Lower leg skin (tissue), 4 donors: ENCODE measurements at regions not wholly inside any gene's neighbourhood (a gene's known extent, or its start where the extent isn't known, plus 50 kb on each side); places are given as distances from the start of the nearest gene placed in this dataset.

Experiments used
- DNase-seq, 2 donors: peaks; one replicate each; pipeline ENCODE4 v3.0.0-alpha.2; 2019; ENCODE audit warnings: low spot score in 2 of 2
- H3K4me3 ChIP-seq: fragments of 200-600 bp; sonication (generic); 2 replicates; pipeline ENCODE4 v1.5.1; 2017; ENCODE audit warnings: mild to moderate bottlenecking, low read depth; ENCODE audit not compliant: poor library complexity, severe bottlenecking
- CTCF ChIP-seq, 3 donors: fragments of 450-650 bp; IDR thresholded peaks; one replicate each; pipeline ENCODE4 v1.5.1; 2016; ENCODE audit warnings: antibody characterized with exemption in 3 of 3, mild to moderate bottlenecking in 3 of 3, moderate library complexity in 2 of 3
- POLR2A ChIP-seq, 2 donors: fragments of 450-650 bp; IDR thresholded peaks; one replicate each; pipeline ENCODE4 v1.6.1; 2016 to 2017; ENCODE audit warnings: antibody characterized with exemption in 2 of 2, mild to moderate bottlenecking in 1 of 2, moderate library complexity in 1 of 2
- WGBS, 2 donors: methylation state at CpG; one replicate each; pipeline ENCODE4 v1.1.5; 2018; 5-methylcytosine and 5-hydroxymethylcytosine counted together
- intact Hi-C: fragments of 100-400 bp; cut with DNase I; formaldehyde crosslinking; loops from one replicate; pipeline ENCODE4 v1.15.0; 2023; ENCODE audit warnings: low total_unique reads

- intact Hi-C loops = no loop called here
- H3K4me3 ChIP-seq = no peak overlapping the region
- WGBS, 2 donors = 47 to 50% methylated on average over 2 of the region's 2 CpGs
- DNase-seq = no peak
- no peak for TF ChIP-seq POLR2A (IDR thresholded peaks at IDR 0.05)
- TF ChIP-seq CTCF (IDR thresholded peaks at IDR 0.05) = no peak
Observed at GRCh38 chr2:189327879-189328847, 113.1 kb upstream of the WDR75 start.

GRCh38 chr2:189328848-189329245, 112.4 kb upstream of the WDR75 start:
- TF ChIP-seq POLR2A (IDR thresholded peaks at IDR 0.05) = no peak
- no peak for TF ChIP-seq CTCF (IDR thresholded peaks at IDR 0.05)
- DNase-seq = no peak
- H3K4me3 ChIP-seq = no peak overlapping the region
- intact Hi-C loops = no loop called here
- 83 to 84% methylated on average over 2 of the region's 2 CpGs for WGBS, 2 donors

- H3K4me3 ChIP-seq = no peak overlapping the region
- intact Hi-C loops = no loop called here
- no peak for TF ChIP-seq CTCF (IDR thresholded peaks at IDR 0.05)
- no peak for TF ChIP-seq POLR2A (IDR thresholded peaks at IDR 0.05)
- DNase-seq = no peak
- 74 to 79% methylated on average over 2 of the region's 2 CpGs for WGBS, 2 donors
Observed at GRCh38 chr2:189336276-189336975, 104.8 kb upstream of the WDR75 start.

GRCh38 chr2:189337656-189338055, 103.6 kb upstream of the WDR75 start:
- 16 to 20% methylated on average over 1 of the region's 1 CpG for WGBS, 2 donors
- intact Hi-C loops = no loop called here
- no peak overlapping the region for H3K4me3 ChIP-seq
- TF ChIP-seq POLR2A (IDR thresholded peaks at IDR 0.05) (no peak), CTCF (IDR thresholded peaks at IDR 0.05) (no peak)
- no peak for DNase-seq

- intact Hi-C loops = no loop called here
- no peak for DNase-seq
- H3K4me3 ChIP-seq = no peak overlapping the region
- TF ChIP-seq POLR2A (IDR thresholded peaks at IDR 0.05) = no peak
- TF ChIP-seq CTCF (IDR thresholded peaks at IDR 0.05) = no peak
- 44% methylated on average over 3 of the region's 3 CpGs for WGBS, 2 donors
Observed at GRCh38 chr2:189338115-189338514, 103.2 kb upstream of the WDR75 start.
